ENCODE measurements at regions not wholly inside any gene's neighbourhood (a gene's known extent, or its start where the extent isn't known, plus 50 kb on each side); places are given as distances from the start of the nearest gene placed in this dataset.

GRCh38 chr4:17020451-17020850, 122.0 kb upstream of the LDB2 start:
- no peak for TF ChIP-seq CTCF (IDR thresholded peaks at IDR 0.05)
- TF ChIP-seq POLR2A (IDR thresholded peaks at IDR 0.05): no peak

All from body of pancreas (tissue), 4 donors.